HuH-7.5 (cell line): ENCODE measurements at regions not wholly inside any gene's neighbourhood (a gene's known extent, or its start where the extent isn't known, plus 50 kb on each side); places are given as distances from the start of the nearest gene placed in this dataset.

Experiments used
- DNase-seq: peaks from one replicate; pipeline ENCODE4 v3.0.0; 2011; ENCODE audit warnings: low spot score

GRCh38 chr1:82759035-82759434, 958.3 kb downstream of the ADGRL2 start:
- no peak for DNase-seq

- DNase-seq, result no peak
Observed at GRCh38 chr1:82755671-82756070, 954.9 kb downstream of the ADGRL2 start.

GRCh38 chr1:82755191-82755590, 954.5 kb downstream of the ADGRL2 start:
- no peak for DNase-seq

GRCh38 chr1:82752046-82752445, 951.3 kb downstream of the ADGRL2 start:
- no peak for DNase-seq

GRCh38 chr1:82733645-82734044, 932.9 kb downstream of the ADGRL2 start:
- no peak for DNase-seq

GRCh38 chr1:82731216-82731615, 930.5 kb downstream of the ADGRL2 start:
- no peak for DNase-seq

GRCh38 chr1:82728206-82728605, 927.5 kb downstream of the ADGRL2 start:
- no peak for DNase-seq

- DNase-seq, result no peak
Observed at GRCh38 chr1:82724246-82724645, 923.5 kb downstream of the ADGRL2 start.

GRCh38 chr1:82722608-82723007, 921.9 kb downstream of the ADGRL2 start:
- DNase-seq, result no peak

GRCh38 chr1:82721702-82722101, 921.0 kb downstream of the ADGRL2 start:
- DNase-seq, result no peak

- no peak for DNase-seq
Observed at GRCh38 chr1:82718719-82719419, 918.1 kb downstream of the ADGRL2 start.

GRCh38 chr1:82710091-82710490, 909.4 kb downstream of the ADGRL2 start:
- no peak for DNase-seq

GRCh38 chr1:82707681-82708080, 906.9 kb downstream of the ADGRL2 start:
- DNase-seq, result no peak

GRCh38 chr1:82706741-82707140, 906.0 kb downstream of the ADGRL2 start:
- DNase-seq, result no peak

GRCh38 chr1:82704966-82705365, 904.2 kb downstream of the ADGRL2 start:
- no peak for DNase-seq

- no peak for DNase-seq
Observed at GRCh38 chr1:82704393-82704792, 903.7 kb downstream of the ADGRL2 start.

GRCh38 chr1:82703951-82704350, 903.2 kb downstream of the ADGRL2 start:
- DNase-seq, result no peak

GRCh38 chr1:82700476-82700875, 899.7 kb downstream of the ADGRL2 start:
- no peak for DNase-seq

- no peak for DNase-seq
Observed at GRCh38 chr1:82697965-82698364, 897.2 kb downstream of the ADGRL2 start.

- no peak for DNase-seq
Observed at GRCh38 chr1:82695443-82695842, 894.7 kb downstream of the ADGRL2 start.

- no peak for DNase-seq
Observed at GRCh38 chr1:82690411-82690810, 889.7 kb downstream of the ADGRL2 start.

GRCh38 chr1:82689217-82689616, 888.5 kb downstream of the ADGRL2 start:
- no peak for DNase-seq

GRCh38 chr1:82686774-82687173, 886.0 kb downstream of the ADGRL2 start:
- DNase-seq, result no peak

- no peak for DNase-seq
Observed at GRCh38 chr1:82646888-82647287, 846.2 kb downstream of the ADGRL2 start.
